IMR-90 (cell line): ENCODE measurements at regions not wholly inside any gene's neighbourhood (a gene's known extent, or its start where the extent isn't known, plus 50 kb on each side); places are given as distances from the start of the nearest gene placed in this dataset.

Experiments used
- ATAC-seq: fragments of 200-7000 bp; cut with Tn5 transposase; 2 replicates; pipeline ENCODE4 v1.9.1; 2020; ENCODE audit warnings: low read depth, mild to moderate bottlenecking, moderate library complexity
- BruUV-seq: library from RNA; stranded (reverse); fragments of 400-500 nt; replicated peaks from 2 replicates; lab custom pipeline; 2021; lab: Mats Ljungman, UMichigan
- CTCF ChIA-PET: fragments of 300-600 bp; formaldehyde crosslinking; extraction: SDS; loops from one replicate; lab custom pipeline; 2021; ENCODE audit warnings: antibody characterized with exemption; lab: Yijun Ruan, JAX
- POLR2A ChIA-PET: fragments of 300-600 bp; sonication (Branson Sonifier 250); formaldehyde crosslinking; loops from one replicate; lab custom pipeline; 2022; ENCODE audit warnings: antibody characterized with exemption; ENCODE audit not compliant: unreplicated experiment; lab: Charles Lee
- DNase-seq: peaks from one replicate; pipeline ENCODE4 v3.0.0; 2013
- H2AFZ ChIP-seq: replicated peaks from 2 replicates; pipeline ENCODE3; 2013; ENCODE audit warnings: low read length, mild to moderate bottlenecking; ENCODE audit not compliant: poor library complexity
- H2AK5ac ChIP-seq: 2 replicates; pipeline ENCODE4 v1.6.1; 2013; ENCODE audit warnings: low read depth, low read length, inconsistent platforms
- H2AK9ac ChIP-seq: replicated peaks from 2 replicates; pipeline ENCODE3; 2013; ENCODE audit warnings: mild to moderate bottlenecking, low read depth, low read length, moderate library complexity; ENCODE audit not compliant: poor library complexity
- H2BK120ac ChIP-seq: 2 replicates; pipeline ENCODE4 v1.6.1; 2013; ENCODE audit warnings: low read depth, low read length, inconsistent platforms
- H2BK15ac ChIP-seq: 3 replicates; pipeline ENCODE4 v1.6.1; 2013; ENCODE audit warnings: low read depth, low read length, inconsistent platforms
- H2BK20ac ChIP-seq: 2 replicates; pipeline ENCODE4 v1.6.1; 2013; ENCODE audit warnings: low read depth, mild to moderate bottlenecking, inconsistent platforms, low read length, moderate library complexity
- H2BK5ac ChIP-seq: 2 replicates; pipeline ENCODE4 v1.6.1; 2013; ENCODE audit warnings: mild to moderate bottlenecking, low read depth, low read length, inconsistent platforms; ENCODE audit not compliant: poor library complexity, severe bottlenecking
- H3K14ac ChIP-seq: replicated peaks from 2 replicates; pipeline ENCODE4 v1.6.1; 2013; ENCODE audit warnings: low read depth, low read length, inconsistent platforms
- H3K18ac ChIP-seq: 2 replicates; pipeline ENCODE4 v1.6.1; 2013; ENCODE audit warnings: low read depth, low read length, control low read depth
- H3K23ac ChIP-seq: 2 replicates; pipeline ENCODE4 v1.6.1; 2013; ENCODE audit warnings: low read depth, low read length, inconsistent platforms
- H3K27ac ChIP-seq: 2 replicates; pipeline ENCODE4 v1.5.1; 2013; ENCODE audit warnings: mild to moderate bottlenecking, control low read depth, low read length; ENCODE audit not compliant: insufficient read depth
- H3K27me3 ChIP-seq: 2 replicates; pipeline ENCODE4 v1.6.1; 2013; ENCODE audit warnings: low read length; ENCODE audit not compliant: control insufficient read depth, insufficient read depth
- H3K36me3 ChIP-seq: 2 replicates; pipeline ENCODE4 v1.6.1; 2013; ENCODE audit warnings: low read length, mixed read lengths; ENCODE audit not compliant: control insufficient read depth, insufficient read depth
- H3K4ac ChIP-seq: 2 replicates; pipeline ENCODE4 v1.6.1; 2013; ENCODE audit warnings: low read depth, low read length, inconsistent platforms
- H3K4me1 ChIP-seq: 2 replicates; pipeline ENCODE4 v1.6.1; 2013; ENCODE audit warnings: low read length, mixed read lengths; ENCODE audit not compliant: control insufficient read depth, insufficient read depth
- H3K4me2 ChIP-seq: 2 replicates; pipeline ENCODE4 v1.6.1; 2013; ENCODE audit warnings: low read depth, mild to moderate bottlenecking, control low read depth, low read length, moderate library complexity
- H3K4me3 ChIP-seq: 2 replicates; pipeline ENCODE4 v1.5.1; 2013; ENCODE audit warnings: low read depth, mild to moderate bottlenecking, control low read depth, low read length, moderate library complexity; ENCODE audit not compliant: insufficient read depth
- H3K56ac ChIP-seq: 2 replicates; pipeline ENCODE4 v1.6.1; 2013; ENCODE audit warnings: low read length, inconsistent platforms; ENCODE audit not compliant: insufficient read depth; ENCODE audit errors: extremely low read depth
- H3K79me1 ChIP-seq, 2 experiments: 2 replicates each; pipeline ENCODE4 v1.6.1; 2013; ENCODE audit warnings: low read length in 2 of 2, inconsistent platforms in 1 of 2, low read depth in 1 of 2
- H3K9ac ChIP-seq: 2 replicates; pipeline ENCODE4 v1.6.1; 2013; ENCODE audit warnings: low read depth, low read length, control low read depth
- H3K9me1 ChIP-seq: 2 replicates; pipeline ENCODE4 v1.6.1; 2013; ENCODE audit warnings: low read length, inconsistent platforms; ENCODE audit not compliant: insufficient read depth
- H3K9me3 ChIP-seq: 2 replicates; pipeline ENCODE4 v1.6.1; 2013; ENCODE audit warnings: low read length; ENCODE audit not compliant: control insufficient read depth, insufficient read depth
- H4K20me1 ChIP-seq: 2 replicates; pipeline ENCODE4 v1.6.1; 2013; ENCODE audit warnings: low read length, inconsistent platforms; ENCODE audit not compliant: insufficient read depth
- H4K5ac ChIP-seq: 2 replicates; pipeline ENCODE4 v1.6.1; 2013; ENCODE audit warnings: mild to moderate bottlenecking, low read depth, low read length, control low read depth
- H4K8ac ChIP-seq, 2 experiments: 2 replicates each; pipeline ENCODE4 v1.6.1; 2013; ENCODE audit warnings: low read depth in 2 of 2, low read length in 2 of 2, control low read depth in 1 of 2, inconsistent platforms in 1 of 2
- H4K91ac ChIP-seq: 2 replicates; pipeline ENCODE4 v1.6.1; 2013; ENCODE audit warnings: low read depth, low read length, inconsistent platforms; ENCODE audit not compliant: insufficient read depth
- BHLHE40 ChIP-seq: fragments of 150-350 bp; IDR thresholded peaks from 2 replicates; pipeline ENCODE4 v1.6.1; 2016; ENCODE audit warnings: mild to moderate bottlenecking, low read depth, low read length
- CEBPB ChIP-seq: IDR thresholded peaks from 2 replicates; pipeline ENCODE4 v1.6.1; 2012; ENCODE audit warnings: low read depth, low read length, improper control_type of control experiment
- MAFK ChIP-seq: IDR thresholded peaks from 2 replicates; pipeline ENCODE4 v1.6.1; 2012; ENCODE audit warnings: low read depth, low read length, improper control_type of control experiment
- MXI1 ChIP-seq: IDR thresholded peaks from 2 replicates; pipeline ENCODE4 v1.6.1; 2012; ENCODE audit warnings: low read depth, mild to moderate bottlenecking, low read length, moderate library complexity, borderline replicate concordance
- NFE2L2 ChIP-seq: fragments of 150-350 bp; IDR thresholded peaks from 2 replicates; pipeline ENCODE4 v1.6.1; 2016; ENCODE audit warnings: low read depth, mild to moderate bottlenecking, low read length
- POLR2A ChIP-seq: IDR thresholded peaks from 2 replicates; pipeline ENCODE4 v1.6.1; 2012; ENCODE audit warnings: mild to moderate bottlenecking, low read depth, low read length
- WGBS, 2 experiments: methylation state at CpG; one replicate each; pipeline versions ENCODE4 v1.1.5 to v1.1.7; 2013; ENCODE audit warnings: missing lambda C conversion rate in 2 of 2; ENCODE audit not compliant: insufficient read length in 1 of 2; ENCODE audit errors: extremely low coverage in 2 of 2; 5-methylcytosine and 5-hydroxymethylcytosine counted together
- dilution Hi-C: fragments of 300-500 bp; cut with HindIII; formaldehyde crosslinking; loops from one replicate; pipeline ENCODE4 v1.14.3; 2018; ENCODE audit warnings: low sequenced_read_pairs; ENCODE audit not compliant: unreplicated experiment
- in situ Hi-C: fragments of 300-500 bp; cut with MboI; formaldehyde crosslinking; loops from 3 replicates; pipeline ENCODE4 v1.14.3; 2019; ENCODE audit warnings: low sequenced_read_pairs, inconsistent platforms, mixed read lengths
- intact Hi-C: fragments of 100-400 bp; cut with micrococcal nuclease; formaldehyde crosslinking; loops from 2 replicates; pipeline ENCODE4 v1.10.0; 2022
- TF ChIP-seq, protein P1 (sequence below): fragments of 150-350 bp; IDR thresholded peaks from 2 replicates; pipeline ENCODE4 v1.6.1; 2017; ENCODE audit warnings: mild to moderate bottlenecking, antibody characterized with exemption, low read length, low read depth

DNA sequence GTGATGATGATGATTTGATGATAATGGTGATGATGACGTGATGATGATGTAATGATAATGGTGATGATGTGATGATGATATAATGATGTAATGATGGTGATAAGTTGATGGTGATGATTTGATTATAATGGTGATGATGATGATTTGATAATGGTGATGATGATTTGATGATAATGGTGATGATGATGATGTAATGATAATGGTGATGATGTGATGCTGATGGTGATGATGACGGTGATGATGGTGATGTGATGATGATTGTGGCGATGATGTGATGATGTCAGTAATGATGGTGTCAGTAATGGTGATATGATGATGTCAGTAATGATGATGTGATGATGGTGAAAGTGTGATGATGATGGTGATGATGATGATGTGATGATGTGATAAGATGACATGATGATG is 613.4 kb downstream of the AACS start:
- ChIA-PET CTCF (no interaction called here), POLR2A (no interaction called here)
- Histone ChIP-seq H3K79me1 (no peaks in the 10 kb centered on the region), H3K18ac (no peak overlapping the region), H2BK15ac (no peak overlapping the region), H2AK9ac (no peak overlapping the region), H2BK5ac (peak overlapping the region; percentile 36), H4K20me1 (no peaks in the 10 kb centered on the region), H4K8ac (no peak overlapping the region), H3K4ac (no peak overlapping the region), H2AK5ac (no peak overlapping the region), H3K27ac (no peak overlapping the region), H3K4me1 (no peaks in the 10 kb centered on the region), H3K36me3 (no peaks in the 10 kb centered on the region), H3K14ac (no peak overlapping the region), H3K23ac (no peak overlapping the region), H3K9me1 (no peaks in the 10 kb centered on the region), H3K4me2 (no peak overlapping the region), H3K56ac (no peak overlapping the region), H3K9ac (no peak overlapping the region), H3K9me3 (peaks cover 17% of the 10 kb centered on the region), H4K91ac (no peak overlapping the region), H2BK120ac (no peak overlapping the region), H3K27me3 (no peaks in the 10 kb centered on the region), H2BK20ac (no peak overlapping the region), H2AFZ (no peak overlapping the region), H4K5ac (no peak overlapping the region), H3K4me3 (no peak overlapping the region)
- WGBS, 2 experiments, result 24 to 100% methylated on average over 1 to 3 of the region's 3 CpGs
- BruUV-seq, result no TSS peak
- no peak for ATAC-seq
- dilution Hi-C loops (no loop called here), in situ Hi-C loops (no loop called here), intact Hi-C loops (no loop called here)
- TF ChIP-seq NFE2L2 (no peak), CEBPB (no peak), MXI1 (no peak), POLR2A (no peak), MAFK (no peak), BHLHE40 (no peak)
- TF ChIP-seq, protein P1, sequence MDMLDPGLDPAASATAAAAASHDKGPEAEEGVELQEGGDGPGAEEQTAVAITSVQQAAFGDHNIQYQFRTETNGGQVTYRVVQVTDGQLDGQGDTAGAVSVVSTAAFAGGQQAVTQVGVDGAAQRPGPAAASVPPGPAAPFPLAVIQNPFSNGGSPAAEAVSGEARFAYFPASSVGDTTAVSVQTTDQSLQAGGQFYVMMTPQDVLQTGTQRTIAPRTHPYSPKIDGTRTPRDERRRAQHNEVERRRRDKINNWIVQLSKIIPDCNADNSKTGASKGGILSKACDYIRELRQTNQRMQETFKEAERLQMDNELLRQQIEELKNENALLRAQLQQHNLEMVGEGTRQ, result no peak
- no peak for DNase-seq
